Upper lobe of left lung (tissue), 4 donors: ENCODE measurements at regions not wholly inside any gene's neighbourhood (a gene's known extent, or its start where the extent isn't known, plus 50 kb on each side); places are given as distances from the start of the nearest gene placed in this dataset.

Experiments
- CTCF ChIP-seq, 6 experiments: fragments of 450-650 bp in 4 of 6; fragments of 200-600 bp in 2 of 6; sonication (generic) in 2 of 6; IDR thresholded peaks; one replicate each; pipeline ENCODE4 v1.5.1; 2016 to 2019; ENCODE audit warnings: antibody characterized with exemption in 6 of 6
- EP300 ChIP-seq, 4 donors: sonication (generic); formaldehyde crosslinking; IDR thresholded peaks; one replicate each; pipeline ENCODE4 v1.5.1; 2017; ENCODE audit warnings: antibody characterized with exemption in 4 of 4, control low read depth in 2 of 4
- POLR2A ChIP-seq, 4 donors: fragments of 450-650 bp; IDR thresholded peaks; one replicate each; pipeline ENCODE4 v1.5.1; 2016 to 2017; ENCODE audit warnings: antibody characterized with exemption in 4 of 4, mild to moderate bottlenecking in 2 of 4
- POLR2AphosphoS5 ChIP-seq, 2 donors: sonication (generic); formaldehyde crosslinking; IDR thresholded peaks; one replicate each; pipeline ENCODE4 v1.5.1; 2017; ENCODE audit warnings: antibody characterized with exemption in 2 of 2

- TF ChIP-seq CTCF (IDR thresholded peaks at IDR 0.05): no peak
- TF ChIP-seq POLR2AphosphoS5 (IDR thresholded peaks at IDR 0.05): no peak
- TF ChIP-seq POLR2A (IDR thresholded peaks at IDR 0.05): no peak
- TF ChIP-seq EP300 (IDR thresholded peaks at IDR 0.05): no peak
Observed at GRCh38 chrX:14359316-14359715, 170.0 kb upstream of the GLRA2 start.
